K562 (cell line): ENCODE measurements at regions not wholly inside any gene's neighbourhood (a gene's known extent, or its start where the extent isn't known, plus 50 kb on each side); places are given as distances from the start of the nearest gene placed in this dataset.

Source experiments
- ARNT ChIP-seq, 2 experiments: fragments of 450-650 bp; IDR thresholded peaks; 2 replicates each; pipeline ENCODE4 v1.6.1; 2016; ENCODE audit warnings: mild to moderate bottlenecking in 1 of 2
- BHLHE40 ChIP-seq: IDR thresholded peaks from 2 replicates; pipeline ENCODE4 v1.6.1; 2011; ENCODE audit warnings: low read length, improper control_type of control experiment
- CC2D1A ChIP-seq: fragments of 450-650 bp; IDR thresholded peaks from 2 replicates; pipeline ENCODE4 v1.6.1; 2017; ENCODE audit warnings: mild to moderate bottlenecking
- CCAR2 ChIP-seq: fragments of 200-400 bp; formaldehyde crosslinking; IDR thresholded peaks from 2 replicates; pipeline ENCODE4 v1.6.1; 2017; ENCODE audit warnings: mild to moderate bottlenecking, low read depth, low read length
- CHD7 ChIP-seq: fragments of 200-600 bp; sonication (generic); IDR thresholded peaks from one replicate; pipeline ENCODE4 v1.6.1; 2012; ENCODE audit warnings: mild to moderate bottlenecking, low read depth, low read length, inconsistent platforms
- ESRRB ChIP-seq: fragments of 250-450 bp; sonication (Bioruptor Pico); IDR thresholded peaks from 2 replicates; pipeline ENCODE4 v1.5.0; 2020; ENCODE audit warnings: mild to moderate bottlenecking, moderate library complexity, borderline replicate concordance
- KDM4B ChIP-seq, 2 experiments: fragments of 450-650 bp in 1 of 2; sonication (generic) in 1 of 2; IDR thresholded peaks; 2 replicates each; pipeline ENCODE4 v1.6.1; 2016 to 2017; ENCODE audit warnings: borderline replicate concordance in 2 of 2, antibody characterized with exemption in 1 of 2, low read depth in 1 of 2, mild to moderate bottlenecking in 1 of 2
- NR4A1 ChIP-seq, 2 experiments: fragments of 250-450 bp in 1 of 2; fragments of 450-650 bp in 1 of 2; sonication (Bioruptor Pico) in 1 of 2; IDR thresholded peaks; 2 replicates each; pipeline versions ENCODE4 v1.4.0 to v1.6.1; 2016 to 2020; ENCODE audit warnings: mild to moderate bottlenecking in 2 of 2, missing compliant biosample characterization in 1 of 2, missing genetic modification characterization in 1 of 2, moderate library complexity in 1 of 2
- SREBF1 ChIP-seq: fragments of 150-350 bp; IDR thresholded peaks from 2 replicates; pipeline ENCODE4 v1.6.1; 2014; ENCODE audit warnings: antibody characterized with exemption, low read depth, low read length, borderline replicate concordance
- ZFP91 ChIP-seq: sonication (generic); formaldehyde crosslinking; IDR thresholded peaks from 2 replicates; pipeline ENCODE4 v1.8.0; 2022; ENCODE audit warnings: mild to moderate bottlenecking, missing genetic modification reagents
- ZNF174 ChIP-seq: fragments of 250-450 bp; sonication (Bioruptor Pico); IDR thresholded peaks from 2 replicates; pipeline ENCODE4 v1.4.0; 2020; ENCODE audit warnings: mild to moderate bottlenecking
- ZNF644 ChIP-seq: fragments of 200-800 bp; sonication (Bioruptor generic); IDR thresholded peaks from 2 replicates; pipeline ENCODE4 v1.6.1; 2016; ENCODE audit warnings: low read depth, missing genetic modification characterization, missing compliant biosample characterization
- ZNF740 ChIP-seq, 3 experiments: fragments of 200-800 bp in 1 of 3; sonication (Bioruptor generic) in 1 of 3; sonication (generic) in 1 of 3; formaldehyde crosslinking in 1 of 3; IDR thresholded peaks; 2 replicates each; pipeline versions ENCODE4 v1.6.1 to v1.8.0; 2016 to 2022; ENCODE audit warnings: mild to moderate bottlenecking in 2 of 3, missing compliant biosample characterization in 2 of 3, missing genetic modification characterization in 2 of 3, missing genetic modification reagents in 1 of 3
- ZSCAN32 ChIP-seq: fragments of 450-650 bp; formaldehyde crosslinking; IDR thresholded peaks from 2 replicates; pipeline ENCODE4 v1.4.0; 2020; ENCODE audit warnings: mild to moderate bottlenecking, moderate library complexity

GRCh38 chr6:169106176-169106575, 147.5 kb downstream of the THBS2 start (continued):
- TF ChIP-seq CHD7, result no peak
- TF ChIP-seq NR4A1 (CRISPR knock-in tag; IDR thresholded peaks at IDR 0.05), result no peak
- no peak for TF ChIP-seq NR4A1 (tag; IDR thresholded peaks at IDR 0.05)
- no peak for TF ChIP-seq KDM4B (IDR thresholded peaks at IDR 0.05; ENCODE audit: borderline replicate concordance in 2 of 2, low read depth in 1 of 2)
- no peak for TF ChIP-seq ZFP91 (CRISPR knock-in tag)
- no peak for TF ChIP-seq ZNF174 (CRISPR knock-in tag)
- TF ChIP-seq ESRRB (CRISPR knock-in tag), result no peak
- no peak for TF ChIP-seq CC2D1A
- TF ChIP-seq ARNT (IDR thresholded peaks at IDR 0.05), result no peak
- TF ChIP-seq BHLHE40, result no peak
- TF ChIP-seq SREBF1, result no peak
- no peak for TF ChIP-seq ZNF740 (CRISPR knock-in tag; IDR thresholded peaks at IDR 0.05)
- no peak for TF ChIP-seq ZNF740 (tag; IDR thresholded peaks at IDR 0.05)
- TF ChIP-seq ZSCAN32 (CRISPR knock-in tag), result no peak
- no peak for TF ChIP-seq CCAR2
- TF ChIP-seq ZNF644 (tag), result no peak
